Gastroesophageal sphincter (tissue), 4 donors: ENCODE measurements at regions not wholly inside any gene's neighbourhood (a gene's known extent, or its start where the extent isn't known, plus 50 kb on each side); places are given as distances from the start of the nearest gene placed in this dataset.

ENCODE experiments used
- ATAC-seq: fragments of 150-250 bp; one replicate; pipeline ENCODE4 v1.9.1; 2016; ENCODE audit warnings: mild to moderate bottlenecking, moderate library complexity
- H3K27ac ChIP-seq, 4 donors: fragments of 200-600 bp; sonication (generic) in 3 of 4; 1 replicate in 3 of 4; 2 replicates in 1 of 4; pipeline ENCODE4 v1.5.1; 2016 to 2019
- H3K27me3 ChIP-seq: fragments of 200-600 bp; sonication (generic); one replicate; pipeline ENCODE4 v1.5.1; 2019
- H3K36me3 ChIP-seq, 2 donors: fragments of 200-600 bp; sonication (generic); one replicate each; pipeline ENCODE4 v1.5.1; 2019; ENCODE audit warnings: control low read depth in 1 of 2
- H3K4me1 ChIP-seq, 3 donors: fragments of 200-600 bp; sonication (generic); 1 replicate in 2 of 3; 2 replicates in 1 of 3; pipeline ENCODE4 v1.5.1; 2016 to 2019; ENCODE audit warnings: control low read depth in 2 of 3
- H3K4me3 ChIP-seq, 2 donors: fragments of 200-600 bp; sonication (generic); one replicate each; pipeline ENCODE4 v1.5.1; 2019; ENCODE audit warnings: mild to moderate bottlenecking in 1 of 2, moderate library complexity in 1 of 2
- H3K9me3 ChIP-seq, 3 donors: fragments of 200-600 bp; sonication (generic); one replicate each; pipeline ENCODE4 v1.5.1; 2017 to 2019; ENCODE audit warnings: control low read depth in 2 of 3
- CTCF ChIP-seq, 4 experiments: fragments of 200-600 bp in 2 of 4; fragments of 450-650 bp in 2 of 4; sonication (generic) in 1 of 4; IDR thresholded peaks; one replicate each; pipeline ENCODE4 v1.5.1; 2017 to 2019; ENCODE audit warnings: antibody characterized with exemption in 4 of 4, mild to moderate bottlenecking in 2 of 4, moderate library complexity in 2 of 4
- EP300 ChIP-seq: sonication (generic); formaldehyde crosslinking; IDR thresholded peaks from one replicate; pipeline ENCODE4 v1.6.1; 2017; ENCODE audit warnings: antibody characterized with exemption, mild to moderate bottlenecking
- POLR2A ChIP-seq, 2 donors: fragments of 450-650 bp; IDR thresholded peaks; one replicate each; pipeline ENCODE4 v1.6.1; 2017; ENCODE audit warnings: antibody characterized with exemption in 2 of 2, mild to moderate bottlenecking in 2 of 2, moderate library complexity in 1 of 2
- POLR2AphosphoS5 ChIP-seq: sonication (generic); formaldehyde crosslinking; IDR thresholded peaks from one replicate; pipeline ENCODE4 v1.6.1; 2017; ENCODE audit warnings: antibody characterized with exemption
- WGBS, 2 donors: methylation state at CpG; one replicate each; pipeline ENCODE4 v1.1.5; 2018; ENCODE audit warnings: low coverage in 1 of 2; 5-methylcytosine and 5-hydroxymethylcytosine counted together

- no peak for ATAC-seq
- 45 to 60% methylated on average over 3 of the region's 3 CpGs for WGBS, 2 donors
Measured at GRCh38 chr10:89909752-89910151, 208.4 kb downstream of the KIF20B start.

GRCh38 chr10:89915021-89915420 is 213.6 kb downstream of the KIF20B start:
- Histone ChIP-seq H3K27me3 (peaks cover 7% of the 10 kb centered on the region), H3K36me3 (no peaks in the 10 kb centered on the region), H3K27ac (no peak overlapping the region), H3K9me3 (no peaks in the 10 kb centered on the region), H3K4me1 (no peaks in the 10 kb centered on the region), H3K4me3 (no peak overlapping the region)
- no peak for ATAC-seq
- WGBS, 2 donors: 45 to 68% methylated on average over 2 of the region's 2 CpGs
- no peak for TF ChIP-seq EP300
- TF ChIP-seq POLR2AphosphoS5: no peak
- no peak for TF ChIP-seq POLR2A (IDR thresholded peaks at IDR 0.05)
- TF ChIP-seq CTCF (IDR thresholded peaks at IDR 0.05): no peak

More at GRCh38 chr10:89909752-89910151, 208.4 kb downstream of the KIF20B start:
- no peak overlapping the region for H3K4me3 ChIP-seq
- no peaks in the 10 kb centered on the region for H3K9me3 ChIP-seq
- no peak overlapping the region for H3K27ac ChIP-seq
- no peaks in the 10 kb centered on the region for H3K36me3 ChIP-seq
- peaks cover 7% of the 10 kb centered on the region for H3K27me3 ChIP-seq
- H3K4me1 ChIP-seq: no peaks in the 10 kb centered on the region
- no peak for TF ChIP-seq CTCF (IDR thresholded peaks at IDR 0.05)
- TF ChIP-seq POLR2A (IDR thresholded peaks at IDR 0.05): no peak
- TF ChIP-seq POLR2AphosphoS5: no peak
- TF ChIP-seq EP300: no peak

- Histone ChIP-seq H3K36me3 (no peaks in the 10 kb centered on the region), H3K27me3 (peaks cover 4% of the 10 kb centered on the region), H3K4me1 (no peaks in the 10 kb centered on the region), H3K4me3 (no peak overlapping the region), H3K9me3 (no peaks in the 10 kb centered on the region), H3K27ac (no peak overlapping the region)
- TF ChIP-seq POLR2A (IDR thresholded peaks at IDR 0.05) (no peak), POLR2AphosphoS5 (no peak), EP300 (no peak), CTCF (IDR thresholded peaks at IDR 0.05) (no peak)
- no peak for ATAC-seq
Measured at GRCh38 chr10:89915968-89916367, 214.6 kb downstream of the KIF20B start.

GRCh38 chr10:89916468-89917215 is 215.3 kb downstream of the KIF20B start:
- 44 to 75% methylated on average over 1 of the region's 1 CpG for WGBS, 2 donors
- no peak for TF ChIP-seq CTCF (IDR thresholded peaks at IDR 0.05)
- no peak for TF ChIP-seq EP300
- TF ChIP-seq POLR2A (IDR thresholded peaks at IDR 0.05): no peak
- Histone ChIP-seq H3K4me3 (no peak overlapping the region), H3K27ac (no peak overlapping the region), H3K4me1 (no peaks in the 10 kb centered on the region), H3K36me3 (no peaks in the 10 kb centered on the region), H3K27me3 (no peaks in the 10 kb centered on the region), H3K9me3 (no peaks in the 10 kb centered on the region)
- no peak for ATAC-seq

GRCh38 chr10:89921403-89921802 is 220.0 kb downstream of the KIF20B start:
- TF ChIP-seq CTCF (IDR thresholded peaks at IDR 0.05) (no peak), POLR2A (IDR thresholded peaks at IDR 0.05) (no peak), POLR2AphosphoS5 (no peak), EP300 (no peak)

More at GRCh38 chr10:89921403-89921802, 220.0 kb downstream of the KIF20B start:
- Histone ChIP-seq H3K27ac (no peak overlapping the region), H3K9me3 (no peaks in the 10 kb centered on the region), H3K36me3 (no peaks in the 10 kb centered on the region), H3K27me3 (no peaks in the 10 kb centered on the region), H3K4me1 (no peaks in the 10 kb centered on the region), H3K4me3 (no peak overlapping the region)
- 73 to 82% methylated on average over 4 to 5 of the region's 5 CpGs for WGBS, 2 donors
- ATAC-seq: no peak
